PC-9 (cell line): ENCODE measurements at regions not wholly inside any gene's neighbourhood (a gene's known extent, or its start where the extent isn't known, plus 50 kb on each side); places are given as distances from the start of the nearest gene placed in this dataset.

ENCODE experiments used
- BruUV-seq: library from RNA; stranded (reverse); fragments of 400-500 nt; replicated peaks from 2 replicates; lab custom pipeline; 2021; lab: Mats Ljungman, UMichigan
- CTCF ChIA-PET: fragments of 300-600 bp; sonication (Branson Sonifier 250); formaldehyde crosslinking; loops from one replicate; lab custom pipeline; 2022; ENCODE audit warnings: antibody characterized with exemption; lab: Charles Lee
- POLR2A ChIA-PET: fragments of 300-600 bp; sonication (Branson Sonifier 250); formaldehyde crosslinking; loops from one replicate; lab custom pipeline; 2022; ENCODE audit warnings: antibody characterized with exemption; ENCODE audit not compliant: unreplicated experiment; lab: Charles Lee
- DNase-seq, 2 experiments: peaks; one replicate each; pipeline versions ENCODE4 v3.0.0 to v3.0.0-alpha.2; 2015 to 2022; ENCODE audit warnings: mixed read lengths in 1 of 2
- H2AFZ ChIP-seq: fragments of 200-600 bp; sonication (generic); 2 replicates; pipeline ENCODE4 v1.8.1; 2017; ENCODE audit warnings: antibody characterized with exemption
- H3F3A ChIP-seq: fragments of 200-600 bp; sonication (generic); 2 replicates; pipeline ENCODE4 v1.8.1; 2017; ENCODE audit warnings: antibody characterized with exemption, mild to moderate bottlenecking, low read depth; ENCODE audit not compliant: insufficient read depth
- H3K27ac ChIP-seq: fragments of 200-600 bp; sonication (generic); 2 replicates; pipeline ENCODE4 v1.6.1; 2016; ENCODE audit warnings: mixed run types
- H3K27me3 ChIP-seq: fragments of 200-600 bp; sonication (generic); 2 replicates; pipeline ENCODE4 v1.6.1; 2016; ENCODE audit warnings: low read depth, mixed run types; ENCODE audit not compliant: insufficient read depth
- H3K36me3 ChIP-seq: fragments of 200-600 bp; sonication (generic); 2 replicates; pipeline ENCODE4 v1.6.1; 2016; ENCODE audit warnings: low read depth, mixed run types
- H3K4me1 ChIP-seq: fragments of 200-600 bp; sonication (generic); replicated peaks from 2 replicates; pipeline ENCODE4 v1.6.1; 2016; ENCODE audit warnings: mixed run types; ENCODE audit not compliant: insufficient read depth
- H3K4me2 ChIP-seq: fragments of 200-600 bp; sonication (generic); 2 replicates; pipeline ENCODE4 v1.6.1; 2017; ENCODE audit warnings: mixed run types
- H3K4me3 ChIP-seq: fragments of 200-600 bp; sonication (generic); 2 replicates; pipeline ENCODE4 v1.6.1; 2016; ENCODE audit warnings: mixed run types
- H3K79me2 ChIP-seq: fragments of 200-600 bp; sonication (generic); 2 replicates; pipeline ENCODE4 v1.6.1; 2017; ENCODE audit warnings: low read depth, mixed run types
- H3K9me2 ChIP-seq: fragments of 200-600 bp; sonication (generic); 2 replicates; pipeline ENCODE4 v1.8.1; 2017; ENCODE audit warnings: mild to moderate bottlenecking; ENCODE audit not compliant: insufficient read depth
- H3K9me3 ChIP-seq: fragments of 200-600 bp; sonication (generic); 2 replicates; pipeline ENCODE4 v1.8.1; 2016; ENCODE audit warnings: low read depth; ENCODE audit not compliant: insufficient read depth
- H4K20me1 ChIP-seq: fragments of 200-600 bp; sonication (generic); 2 replicates; pipeline ENCODE4 v1.8.1; 2017; ENCODE audit not compliant: insufficient read depth
- EZH2 ChIP-seq: fragments of 200-600 bp; sonication (generic); IDR thresholded peaks from 2 replicates; pipeline ENCODE4 v1.8.0; 2017; ENCODE audit warnings: antibody characterized with exemption, low read depth
- intact Hi-C: fragments of 100-400 bp; cut with micrococcal nuclease; formaldehyde crosslinking; loops from one replicate; pipeline ENCODE4 v1.10.0; 2022; ENCODE audit not compliant: unreplicated experiment
- TF ChIP-seq, protein P1 (sequence below): fragments of 200-600 bp; sonication (generic); conservative IDR thresholded peaks from 2 replicates; pipeline ENCODE4 v1.6.1; 2017; ENCODE audit warnings: mixed run types, antibody characterized with exemption, mild to moderate bottlenecking, moderate library complexity

DNA sequence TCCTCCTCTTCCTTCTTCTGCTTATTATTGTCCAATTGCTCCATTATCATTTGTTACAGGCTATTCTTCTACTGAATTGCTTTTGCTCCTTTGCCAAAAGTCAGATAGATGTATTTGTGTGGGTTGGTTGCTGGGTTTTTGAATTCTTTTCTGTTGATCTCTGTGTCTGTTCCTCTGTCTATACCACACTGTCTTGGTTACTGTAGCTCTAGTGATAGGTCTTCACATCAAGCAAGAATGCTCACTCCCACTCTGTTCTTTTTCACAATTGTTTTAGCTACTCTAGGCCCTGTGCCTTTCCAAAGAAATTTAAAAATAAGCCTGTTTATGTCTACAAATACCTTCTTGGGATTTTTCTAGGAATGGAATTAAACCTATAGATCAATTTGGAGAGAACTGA is 217.2 kb downstream of the GALR1 start:
- DNase-seq = no peak
- Histone ChIP-seq H3K36me3 (no peaks in the 10 kb centered on the region), H3K4me3 (no peak overlapping the region), H3K4me2 (no peak overlapping the region), H3F3A (no peaks in the 10 kb centered on the region), H2AFZ (no peak overlapping the region), H3K27ac (no peak overlapping the region), H3K27me3 (peaks cover 5% of the 10 kb centered on the region), H3K9me3 (no peaks in the 10 kb centered on the region), H3K79me2 (no peaks in the 10 kb centered on the region), H4K20me1 (no peaks in the 10 kb centered on the region), H3K4me1 (no peaks in the 10 kb centered on the region), H3K9me2 (no peaks in the 10 kb centered on the region)
- TF ChIP-seq EZH2 = no peak
- TF ChIP-seq, protein P1, sequence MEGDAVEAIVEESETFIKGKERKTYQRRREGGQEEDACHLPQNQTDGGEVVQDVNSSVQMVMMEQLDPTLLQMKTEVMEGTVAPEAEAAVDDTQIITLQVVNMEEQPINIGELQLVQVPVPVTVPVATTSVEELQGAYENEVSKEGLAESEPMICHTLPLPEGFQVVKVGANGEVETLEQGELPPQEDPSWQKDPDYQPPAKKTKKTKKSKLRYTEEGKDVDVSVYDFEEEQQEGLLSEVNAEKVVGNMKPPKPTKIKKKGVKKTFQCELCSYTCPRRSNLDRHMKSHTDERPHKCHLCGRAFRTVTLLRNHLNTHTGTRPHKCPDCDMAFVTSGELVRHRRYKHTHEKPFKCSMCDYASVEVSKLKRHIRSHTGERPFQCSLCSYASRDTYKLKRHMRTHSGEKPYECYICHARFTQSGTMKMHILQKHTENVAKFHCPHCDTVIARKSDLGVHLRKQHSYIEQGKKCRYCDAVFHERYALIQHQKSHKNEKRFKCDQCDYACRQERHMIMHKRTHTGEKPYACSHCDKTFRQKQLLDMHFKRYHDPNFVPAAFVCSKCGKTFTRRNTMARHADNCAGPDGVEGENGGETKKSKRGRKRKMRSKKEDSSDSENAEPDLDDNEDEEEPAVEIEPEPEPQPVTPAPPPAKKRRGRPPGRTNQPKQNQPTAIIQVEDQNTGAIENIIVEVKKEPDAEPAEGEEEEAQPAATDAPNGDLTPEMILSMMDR = no peak
- ChIA-PET CTCF (no interaction called here), POLR2A (no interaction called here)
- no TSS peak for BruUV-seq
- intact Hi-C loops = no loop called here

DNA sequence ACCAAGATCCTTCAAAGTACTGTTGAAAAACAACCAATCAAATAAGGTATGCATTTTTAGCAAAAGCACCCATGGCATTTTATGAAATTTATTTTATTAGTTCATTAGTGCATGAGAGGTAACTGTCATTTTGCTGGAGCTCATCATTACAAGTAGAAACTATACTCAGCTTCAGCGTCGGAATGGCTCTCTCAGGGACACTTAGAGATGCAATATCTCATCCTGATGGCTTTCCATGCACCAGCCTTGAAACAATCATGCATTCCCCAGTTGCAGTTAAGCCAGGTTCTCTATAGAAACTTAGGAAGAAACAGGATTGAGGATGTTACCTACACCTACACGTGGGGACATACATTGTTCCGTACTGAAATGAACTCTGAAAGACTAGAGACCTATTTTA is 219.5 kb downstream of the GALR1 start:
- no peaks in the 10 kb centered on the region for H3K36me3 ChIP-seq
- no peak overlapping the region for H3K4me2 ChIP-seq
- TF ChIP-seq EZH2 = no peak
- TF ChIP-seq, protein P1 = no peak
- ChIA-PET POLR2A (no interaction called here), CTCF (no interaction called here)
- H2AFZ ChIP-seq = no peak overlapping the region
- no peaks in the 10 kb centered on the region for H3K79me2 ChIP-seq
- no peaks in the 10 kb centered on the region for H4K20me1 ChIP-seq
- no peak for DNase-seq
- H3K9me3 ChIP-seq = no peaks in the 10 kb centered on the region
- intact Hi-C loops = no loop called here
- H3K9me2 ChIP-seq = no peaks in the 10 kb centered on the region
- H3K27me3 ChIP-seq = peaks cover 3% of the 10 kb centered on the region
- BruUV-seq = no TSS peak
- no peak overlapping the region for H3K27ac ChIP-seq
- H3F3A ChIP-seq = no peaks in the 10 kb centered on the region
- no peaks in the 10 kb centered on the region for H3K4me1 ChIP-seq
- no peak overlapping the region for H3K4me3 ChIP-seq

DNA sequence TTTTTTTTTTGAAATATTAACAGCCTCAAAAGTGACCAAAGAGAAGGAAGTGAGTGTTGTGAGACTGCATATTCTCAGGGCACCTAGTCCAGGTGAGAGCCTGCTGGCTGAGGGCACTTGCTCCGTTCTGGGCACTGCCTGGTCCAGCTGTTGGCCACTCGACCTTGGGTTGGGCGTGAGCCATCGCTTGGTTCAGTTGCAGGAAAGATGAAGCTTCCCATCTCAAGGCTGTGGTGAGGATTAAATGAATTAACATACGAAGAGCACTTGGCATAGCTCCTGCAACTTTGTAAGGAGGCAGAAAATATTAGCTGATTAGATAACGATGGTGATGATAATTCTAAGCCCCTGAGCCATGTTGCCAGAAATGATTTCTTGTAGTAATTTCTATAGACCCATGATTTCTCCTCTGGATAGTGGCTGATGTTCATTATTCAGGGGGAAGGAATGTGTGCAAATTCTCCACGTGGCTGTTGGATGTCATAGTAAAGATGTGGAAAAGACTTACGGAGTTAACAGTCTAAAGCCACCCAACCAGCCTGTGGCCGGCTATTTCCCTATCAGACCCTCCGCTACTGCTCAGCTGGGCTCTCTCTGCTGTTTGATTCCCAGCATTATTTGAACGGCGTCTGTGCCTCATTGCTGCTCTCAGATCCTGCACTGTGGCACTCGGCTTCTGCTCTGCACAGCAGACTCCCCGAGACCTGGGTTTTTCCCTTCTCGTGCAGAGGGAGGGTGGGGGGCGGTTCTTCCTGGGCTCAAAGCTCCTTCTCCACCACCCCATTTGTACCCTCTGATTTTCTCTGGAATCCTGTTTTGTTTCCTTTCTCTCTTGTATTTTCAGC is 221.1 kb downstream of the GALR1 start:
- H3K9me2 ChIP-seq = no peaks in the 10 kb centered on the region
- no peak overlapping the region for H3K4me2 ChIP-seq
- intact Hi-C loops = loop anchor here (10.0 kb wide), 1 partner anchor 666 kb away; no protein-coding TSS in a partner anchor
- H3K36me3 ChIP-seq = no peaks in the 10 kb centered on the region
- H3F3A ChIP-seq = no peaks in the 10 kb centered on the region
- no peaks in the 10 kb centered on the region for H3K4me1 ChIP-seq
- TF ChIP-seq, protein P1 = no peak
- TF ChIP-seq EZH2 = no peak
- H3K9me3 ChIP-seq = no peaks in the 10 kb centered on the region
- H3K27me3 ChIP-seq = peaks cover 5% of the 10 kb centered on the region; the same call in 1 of the 2 replicates
- H3K79me2 ChIP-seq = no peaks in the 10 kb centered on the region
- no TSS peak for BruUV-seq
- DNase-seq = no peak
- H2AFZ ChIP-seq = no peak overlapping the region
- H3K4me3 ChIP-seq = no peak overlapping the region
- no peak overlapping the region for H3K27ac ChIP-seq
- no peaks in the 10 kb centered on the region for H4K20me1 ChIP-seq
- POLR2A ChIA-PET = no interaction called here
- CTCF ChIA-PET = interaction anchor here (0.7 kb wide), 1 partner anchor 31 kb away, joined by 4 read pairs; no protein-coding TSS in a partner anchor
